GM23338 (cell line): ENCODE measurements at regions not wholly inside any gene's neighbourhood (a gene's known extent, or its start where the extent isn't known, plus 50 kb on each side); places are given as distances from the start of the nearest gene placed in this dataset.

Source experiments
- ATAC-seq: fragments of 200-7000 bp; cut with Tn5 transposase; 3 replicates; pipeline ENCODE4 v1.9.1; 2020
- DNase-seq: peaks from one replicate; pipeline ENCODE4 v3.0.0-alpha.2; 2015; ENCODE audit warnings: low spot score
- H2AFZ ChIP-seq: fragments of 200-600 bp; sonication (generic); 2 replicates; pipeline ENCODE4 v1.8.0; 2016; ENCODE audit warnings: antibody characterized with exemption, mild to moderate bottlenecking, moderate library complexity
- H3F3A ChIP-seq: fragments of 200-600 bp; sonication (generic); replicated peaks from 2 replicates; pipeline ENCODE4 v1.8.0; 2017; ENCODE audit warnings: antibody characterized with exemption, mixed run types, low read depth
- H3K27ac ChIP-seq: fragments of 200-600 bp; sonication (generic); 2 replicates; pipeline ENCODE4 v1.6.1; 2016; ENCODE audit warnings: low read depth
- H3K27me3 ChIP-seq: fragments of 200-600 bp; sonication (generic); 2 replicates; pipeline ENCODE4 v1.8.0; 2016; ENCODE audit warnings: mild to moderate bottlenecking, mixed run types, moderate library complexity; ENCODE audit not compliant: insufficient read depth
- H3K36me3 ChIP-seq: fragments of 200-600 bp; sonication (generic); 2 replicates; pipeline ENCODE4 v1.8.0; 2016; ENCODE audit warnings: mild to moderate bottlenecking; ENCODE audit not compliant: insufficient read depth
- H3K4me1 ChIP-seq: fragments of 200-600 bp; sonication (generic); 2 replicates; pipeline ENCODE4 v1.8.0; 2016; ENCODE audit warnings: mild to moderate bottlenecking, moderate library complexity; ENCODE audit not compliant: insufficient read depth
- H3K4me2 ChIP-seq: fragments of 200-600 bp; sonication (generic); 2 replicates; pipeline ENCODE4 v1.7.1; 2017; ENCODE audit warnings: mixed run types
- H3K4me3 ChIP-seq: fragments of 200-600 bp; sonication (generic); 2 replicates; pipeline ENCODE4 v1.6.1; 2016; ENCODE audit warnings: mixed run types
- H3K79me2 ChIP-seq: fragments of 200-600 bp; sonication (generic); replicated peaks from 2 replicates; pipeline ENCODE4 v1.8.0; 2017; ENCODE audit warnings: mild to moderate bottlenecking; ENCODE audit not compliant: insufficient read depth
- H3K9me2 ChIP-seq: fragments of 200-600 bp; sonication (generic); 2 replicates; pipeline ENCODE4 v1.8.0; 2017; ENCODE audit not compliant: insufficient read depth
- H4K20me1 ChIP-seq: fragments of 200-600 bp; sonication (generic); replicated peaks from 2 replicates; pipeline ENCODE4 v1.8.0; 2017; ENCODE audit warnings: mild to moderate bottlenecking; ENCODE audit not compliant: insufficient read depth
- H3K27ac Mint-ChIP-seq: 2 replicates; pipeline ENCODE4 v1.8.0; 2020; ENCODE audit warnings: inconsistent platforms, mild to moderate bottlenecking, moderate library complexity, mixed read lengths
- H3K27me3 Mint-ChIP-seq: 3 replicates; pipeline ENCODE4 v1.8.0; 2022; ENCODE audit warnings: low read depth, mild to moderate bottlenecking, moderate library complexity, mixed read lengths, inconsistent platforms; ENCODE audit not compliant: insufficient read depth, poor library complexity
- H3K36me3 Mint-ChIP-seq: 3 replicates; pipeline ENCODE4 v1.8.0; 2021; ENCODE audit warnings: low read depth, mild to moderate bottlenecking, inconsistent platforms, moderate library complexity, mixed read lengths
- H3K4me1 Mint-ChIP-seq: 3 replicates; pipeline ENCODE4 v1.8.0; 2020; ENCODE audit warnings: mild to moderate bottlenecking, inconsistent platforms, mixed read lengths
- H3K4me3 Mint-ChIP-seq: 3 replicates; pipeline ENCODE4 v1.8.0; 2021; ENCODE audit warnings: moderate library complexity, mild to moderate bottlenecking, inconsistent platforms, mixed read lengths
- H3K9me3 Mint-ChIP-seq: 3 replicates; pipeline ENCODE4 v1.8.0; 2020; ENCODE audit warnings: moderate library complexity, mild to moderate bottlenecking, inconsistent platforms, mixed read lengths
- CREB1 ChIP-seq: fragments of 250-450 bp; sonication (Bioruptor Pico); IDR thresholded peaks from 2 replicates; pipeline ENCODE4 v1.5.0; 2020; ENCODE audit warnings: low read depth, mild to moderate bottlenecking, moderate library complexity
- ETS1 ChIP-seq: IDR thresholded peaks from 2 replicates; pipeline ENCODE4 v1.6.1; 2016; ENCODE audit warnings: antibody characterized with exemption
- EZH2 ChIP-seq: fragments of 200-600 bp; sonication (generic); IDR thresholded peaks from one replicate; pipeline ENCODE4 v1.8.0; 2017; ENCODE audit warnings: antibody characterized with exemption, mild to moderate bottlenecking, low read depth; ENCODE audit not compliant: unreplicated experiment
- EZH2phosphoT487 ChIP-seq: fragments of 200-600 bp; sonication (generic); IDR thresholded peaks from one replicate; pipeline ENCODE4 v1.8.1; 2018; ENCODE audit warnings: antibody characterized with exemption; ENCODE audit not compliant: unreplicated experiment
- JUNB ChIP-seq: IDR thresholded peaks from one replicate; pipeline ENCODE4 v1.6.1; 2016; ENCODE audit warnings: antibody characterized with exemption; ENCODE audit not compliant: unreplicated experiment
- NANOG ChIP-seq: IDR thresholded peaks from 2 replicates; pipeline ENCODE4 v1.6.1; 2016; ENCODE audit warnings: antibody characterized with exemption, borderline replicate concordance
- POLR2AphosphoS5 ChIP-seq: IDR thresholded peaks from 2 replicates; pipeline ENCODE4 v1.6.1; 2016; ENCODE audit warnings: antibody characterized with exemption, low read depth
- STAT1 ChIP-seq: IDR thresholded peaks from one replicate; pipeline ENCODE4 v1.6.1; 2016; ENCODE audit warnings: antibody characterized with exemption; ENCODE audit not compliant: unreplicated experiment
- ZNF114 ChIP-seq: fragments of 250-450 bp; sonication (Bioruptor Pico); IDR thresholded peaks from 2 replicates; pipeline ENCODE4 v1.5.0; 2020; ENCODE audit warnings: mild to moderate bottlenecking, moderate library complexity
- ZNF331 ChIP-seq: fragments of 250-450 bp; sonication (Bioruptor Pico); IDR thresholded peaks from 2 replicates; pipeline ENCODE4 v1.5.0; 2020; ENCODE audit warnings: low read depth, mild to moderate bottlenecking, moderate library complexity
- ZNF462 ChIP-seq: fragments of 250-450 bp; sonication (Bioruptor Pico); IDR thresholded peaks from 2 replicates; pipeline ENCODE4 v1.5.0; 2020; ENCODE audit warnings: mild to moderate bottlenecking, moderate library complexity

- Histone ChIP-seq H3K27ac (no peak overlapping the region), H3K79me2 (peaks cover 19% of the 10 kb centered on the region), H2AFZ (no peak overlapping the region), H3K4me1 (peaks cover 6% of the 10 kb centered on the region; the same call in 1 of the 2 replicates), H3K9me2 (no peaks in the 10 kb centered on the region), H3K36me3 (no peaks in the 10 kb centered on the region), H3K4me2 (no peak overlapping the region), H3K27me3 (no peaks in the 10 kb centered on the region), H3K4me3 (no peak overlapping the region), H4K20me1 (0 out of 2 replicates have a peak, but pooled peaks cover 3% of the 10 kb centered on the region), H3F3A (no peaks in the 10 kb centered on the region)
- Mint-ChIP-seq H3K27ac (no peak overlapping the region), H3K36me3 (no peaks in the 10 kb centered on the region), H3K4me3 (no peak overlapping the region), H3K27me3 (no peaks in the 10 kb centered on the region), H3K9me3 (no peaks in the 10 kb centered on the region), H3K4me1 (peaks cover 14% of the 10 kb centered on the region)
- no peak for ATAC-seq
- TF ChIP-seq JUNB = no peak
- no peak for TF ChIP-seq POLR2AphosphoS5
- no peak for TF ChIP-seq CREB1
- no peak for TF ChIP-seq STAT1
- TF ChIP-seq NANOG = no peak
- no peak for TF ChIP-seq ZNF462
- TF ChIP-seq EZH2 = no peak
- TF ChIP-seq ZNF114 = no peak
- TF ChIP-seq ZNF331 = no peak
- TF ChIP-seq ETS1 = no peak
- TF ChIP-seq EZH2phosphoT487 = no peak
- DNase-seq = no peak
These were observed 303.0 kb downstream of the PRL start for GRCh38 chr6:21993841-21994240.
